K562 (cell line): ENCODE measurements at regions not wholly inside any gene's neighbourhood (a gene's known extent, or its start where the extent isn't known, plus 50 kb on each side); places are given as distances from the start of the nearest gene placed in this dataset.
A peak's percentile ranks its signal among the peaks of the same experiment; 100 is the strongest.

Source experiments
- ATAC-seq: fragments of 200-7000 bp; cut with Tn5 transposase; 3 replicates; pipeline ENCODE4 v1.9.1; 2020; ENCODE audit warnings: moderate library complexity
- BruUV-seq: library from RNA; stranded (reverse); fragments of 400-500 nt; replicated peaks from 2 replicates; lab custom pipeline; 2021; lab: Mats Ljungman, UMichigan
- CTCF ChIA-PET: fragments of 300-600 bp; formaldehyde crosslinking; extraction: SDS; loops from one replicate; lab custom pipeline; 2021; ENCODE audit warnings: low intra/inter-chr PET ratio; lab: Yijun Ruan, JAX
- POLR2A ChIA-PET: fragments of 300-600, 350-650 bp; sonication (Branson Sonifier 250); formaldehyde crosslinking; extraction: SDS; loops from one replicate; lab custom pipeline; 2021; ENCODE audit warnings: antibody characterized with exemption, inconsistent platforms; lab: Yijun Ruan, JAX
- DNase-seq, 4 experiments: peaks; one replicate each; pipeline versions ENCODE4 v3.0.0 to v3.0.0-alpha.2; 2011 to 2018; ENCODE audit warnings: low spot score in 3 of 4, mixed read lengths in 3 of 4; ENCODE audit errors: extremely low read depth in 1 of 4
- FAIRE-seq: peaks from 2 replicates; lab custom pipeline; 2011; peaks lifted over from hg19 to GRCh38; lab: Jason Lieb, UNC
- H2AFZ ChIP-seq: 2 replicates; pipeline ENCODE4 v1.6.0; 2011; ENCODE audit warnings: low read depth, low read length, control low read depth, inconsistent platforms
- H3K27ac ChIP-seq: fragments of 200-600 bp; 3 replicates; pipeline ENCODE4 v1.8.0; 2011; ENCODE audit warnings: low read depth, mild to moderate bottlenecking, control low read depth, inconsistent platforms, low read length, moderate library complexity, mixed read lengths; ENCODE audit errors: extremely low read depth
- H3K27me3 ChIP-seq, 2 experiments: fragments of 300-600 bp in 1 of 2; 2 replicates in 1 of 2; 3 replicates in 1 of 2; pipeline versions ENCODE4 v1.6.0 to v1.8.0; 2011; ENCODE audit warnings: inconsistent platforms in 2 of 2, low read length in 2 of 2, mild to moderate bottlenecking in 1 of 2, mixed read lengths in 1 of 2, moderate library complexity in 1 of 2; ENCODE audit not compliant: control insufficient read depth in 2 of 2, insufficient read depth in 2 of 2
- H3K36me3 ChIP-seq: fragments of 300-600 bp; 3 replicates; pipeline ENCODE4 v1.8.0; 2011; ENCODE audit warnings: mild to moderate bottlenecking, low read length, inconsistent platforms; ENCODE audit not compliant: control insufficient read depth, insufficient read depth
- H3K4me1 ChIP-seq, 2 experiments: fragments of 200-600 bp in 1 of 2; replicated peaks in 1 of 2; 2 replicates in 1 of 2; 3 replicates in 1 of 2; pipeline versions ENCODE4 v1.5.1 to v1.8.0; 2011; ENCODE audit warnings: inconsistent platforms in 2 of 2, low read length in 2 of 2, mild to moderate bottlenecking in 1 of 2, mixed read lengths in 1 of 2, moderate library complexity in 1 of 2; ENCODE audit not compliant: control insufficient read depth in 2 of 2, insufficient read depth in 2 of 2
- H3K4me2 ChIP-seq: 2 replicates; pipeline ENCODE4 v1.6.1; 2011; ENCODE audit warnings: low read length, control low read depth, inconsistent platforms, mixed read lengths; ENCODE audit not compliant: insufficient read depth
- H3K4me3 ChIP-seq: fragments of 200-600 bp; sonication (generic), shearing (Covaris generic); 2 replicates; pipeline ENCODE4 v1.5.1; 2016; ENCODE audit warnings: control low read depth, inconsistent platforms
- H3K79me2 ChIP-seq: fragments of 200-600 bp; 3 replicates; pipeline ENCODE4 v1.8.0; 2011; ENCODE audit warnings: low read length, inconsistent platforms; ENCODE audit not compliant: control insufficient read depth, insufficient read depth
- H3K9ac ChIP-seq, 2 experiments: 2 replicates each; pipeline versions ENCODE4 v1.6.0 to v1.6.1; 2011; ENCODE audit warnings: low read depth in 2 of 2, low read length in 2 of 2, control low read depth in 1 of 2, inconsistent platforms in 1 of 2, mild to moderate bottlenecking in 1 of 2, mixed read lengths in 1 of 2; ENCODE audit not compliant: insufficient read depth in 1 of 2
- H3K9me1 ChIP-seq: one replicate; pipeline ENCODE4 v1.6.0; 2011; ENCODE audit warnings: inconsistent platforms, mild to moderate bottlenecking, low read length, moderate library complexity; ENCODE audit not compliant: control insufficient read depth, insufficient read depth
- H3K9me3 ChIP-seq: replicated peaks from 2 replicates; pipeline ENCODE4 v1.5.1; 2011; ENCODE audit warnings: low read depth, low read length, inconsistent platforms; ENCODE audit not compliant: control insufficient read depth, insufficient read depth
- H4K20me1 ChIP-seq: replicated peaks from 2 replicates; pipeline ENCODE4 v1.6.1; 2011; ENCODE audit warnings: low read length, inconsistent platforms, mixed read lengths; ENCODE audit not compliant: control insufficient read depth, insufficient read depth
- ETV1 ChIP-seq: fragments of 450-650 bp; conservative IDR thresholded peaks from 2 replicates; pipeline ENCODE4 v1.6.1; 2016; ENCODE audit warnings: missing genetic modification characterization, control low read depth, low read depth, missing compliant biosample characterization
- FOSL1 ChIP-seq: fragments of 200-800 bp; sonication (Bioruptor generic); conservative IDR thresholded peaks from 2 replicates; pipeline ENCODE4 v1.6.1; 2016; ENCODE audit warnings: missing genetic modification characterization, missing compliant biosample characterization
- GTF2E2 ChIP-seq: fragments of 200-800 bp; sonication (Bioruptor generic); IDR thresholded peaks from 2 replicates; pipeline ENCODE4 v1.6.1; 2016; ENCODE audit warnings: missing genetic modification characterization, missing compliant biosample characterization
- JUND ChIP-seq, 2 experiments: IDR thresholded peaks; 2 replicates in 1 of 2; 3 replicates in 1 of 2; pipeline ENCODE4 v1.6.1; 2011; ENCODE audit warnings: borderline replicate concordance in 2 of 2, low read depth in 2 of 2, low read length in 2 of 2, improper control_type of control experiment in 1 of 2, missing biosample characterization in 1 of 2, missing genetic modification characterization in 1 of 2, missing genetic modification reagents in 1 of 2
- PURB ChIP-seq: sonication (generic); formaldehyde crosslinking; IDR thresholded peaks from 2 replicates; pipeline ENCODE4 v1.9.0; 2021; ENCODE audit warnings: low read depth, mild to moderate bottlenecking, missing genetic modification reagents
- SNRNP70 ChIP-seq: fragments of 200-400 bp; formaldehyde crosslinking; optimal IDR thresholded peaks from 2 replicates; pipeline ENCODE3; 2017; ENCODE audit warnings: low read depth, low read length
- XRCC5 ChIP-seq: fragments of 200-400 bp; formaldehyde crosslinking; IDR thresholded peaks from 2 replicates; pipeline ENCODE4 v1.6.1; 2017; ENCODE audit warnings: low read depth, mild to moderate bottlenecking, low read length
- ZNF23 ChIP-seq: fragments of 250-450 bp; sonication (Bioruptor Pico); IDR thresholded peaks from 2 replicates; pipeline ENCODE4 v1.4.0; 2020; ENCODE audit warnings: mild to moderate bottlenecking
- WGBS: fragments of 100-300 bp; shearing (Covaris generic); methylation state at CpG from one replicate; pipeline ENCODE4 v1.1.6; 2016; ENCODE audit warnings: low coverage, mixed read lengths; ENCODE audit not compliant: insufficient coverage; ENCODE audit errors: missing lambda C conversion rate; 5-methylcytosine and 5-hydroxymethylcytosine counted together
- in situ Hi-C: fragments of 300-500 bp; cut with MboI; formaldehyde crosslinking; loops from 4 replicates; pipeline ENCODE4 v1.15.0; 2018; ENCODE audit warnings: inconsistent platforms, mixed read lengths
- intact Hi-C: fragments of 100-400 bp; cut with micrococcal nuclease; formaldehyde crosslinking; loops from 2 replicates; pipeline ENCODE4 v1.14.2; 2022
- TF ChIP-seq, protein P1 (sequence below): fragments of 250-450 bp; sonication (Bioruptor Pico); IDR thresholded peaks from 2 replicates; pipeline ENCODE4 v1.4.0; 2020; ENCODE audit warnings: mild to moderate bottlenecking, moderate library complexity
- TF ChIP-seq, protein P2 (sequence below): fragments of 450-650 bp; IDR thresholded peaks from one replicate; pipeline ENCODE4 v1.6.1; 2018; ENCODE audit warnings: mild to moderate bottlenecking, moderate library complexity; ENCODE audit not compliant: partially characterized antibody
- TF ChIP-seq, protein P3 (sequence below): IDR thresholded peaks from 3 replicates; pipeline ENCODE4 v1.6.1; 2011; ENCODE audit warnings: borderline replicate concordance, mild to moderate bottlenecking; ENCODE audit not compliant: insufficient read length, insufficient read depth

DNA sequence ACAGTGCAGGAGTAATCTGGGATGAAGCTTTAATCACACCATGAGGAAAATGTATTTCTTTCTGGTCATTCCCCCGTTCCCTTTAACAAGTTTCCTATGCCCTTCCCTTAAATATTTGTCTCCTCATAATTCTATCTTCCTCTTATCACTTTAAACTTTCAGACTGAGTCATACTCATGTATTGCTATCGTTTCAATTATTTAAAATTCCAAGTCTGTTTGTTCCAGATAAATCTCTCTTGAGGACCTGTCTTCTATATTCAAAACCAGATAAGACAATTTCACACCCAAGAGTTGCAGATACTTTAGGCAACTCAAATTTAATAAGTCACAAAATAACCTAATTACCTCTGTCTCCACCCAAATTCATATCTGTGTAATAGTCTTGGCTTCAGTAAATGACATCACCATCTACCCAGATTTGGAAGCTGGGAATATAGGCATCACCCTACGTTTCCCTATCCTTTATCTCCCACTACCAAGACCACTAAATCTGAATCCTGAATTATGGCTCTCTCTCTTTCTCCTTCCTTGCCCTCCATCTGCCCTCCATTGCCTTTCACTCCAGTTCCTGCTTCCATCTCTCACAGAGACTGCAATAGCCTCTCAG lies 220.1 kb downstream of the PYDC2 start:
- no peak for DNase-seq
- H3K36me3 ChIP-seq, result no peaks in the 10 kb centered on the region
- H3K27me3 ChIP-seq, result no peaks in the 10 kb centered on the region
- no peaks in the 10 kb centered on the region for H3K9me1 ChIP-seq
- H3K79me2 ChIP-seq, result no peaks in the 10 kb centered on the region
- no peak overlapping the region for H3K4me2 ChIP-seq
- WGBS, result 2% methylated on average over 3 of the region's 3 CpGs
- no peak overlapping the region for H3K27ac ChIP-seq
- no peak for FAIRE-seq
- no peak overlapping the region for H3K4me3 ChIP-seq
- no peak for ATAC-seq
- no peak overlapping the region for H3K9ac ChIP-seq
- intact Hi-C loops (no loop called here), in situ Hi-C loops (no loop called here)
- ChIA-PET POLR2A (no interaction called here), CTCF (no interaction called here)
- TF ChIP-seq FOSL1 (tag) (peak; percentile 68; the same call in 1 of the 2 replicates), ETV1 (tag) (no peak), XRCC5 (no peak), ZNF23 (CRISPR knock-in tag) (no peak), SNRNP70 (no peak), PURB (CRISPR knock-in tag) (no peak), JUND (IDR thresholded peaks at IDR 0.05; ENCODE audit: borderline replicate concordance, low read depth, low read length) (no peak), JUND (tag; IDR thresholded peaks at IDR 0.05; ENCODE audit: borderline replicate concordance, low read depth, low read length) (peak; percentile 33; the same call in 1 of the 3 replicates), GTF2E2 (tag) (no peak)
- TF ChIP-seq, protein P1, sequence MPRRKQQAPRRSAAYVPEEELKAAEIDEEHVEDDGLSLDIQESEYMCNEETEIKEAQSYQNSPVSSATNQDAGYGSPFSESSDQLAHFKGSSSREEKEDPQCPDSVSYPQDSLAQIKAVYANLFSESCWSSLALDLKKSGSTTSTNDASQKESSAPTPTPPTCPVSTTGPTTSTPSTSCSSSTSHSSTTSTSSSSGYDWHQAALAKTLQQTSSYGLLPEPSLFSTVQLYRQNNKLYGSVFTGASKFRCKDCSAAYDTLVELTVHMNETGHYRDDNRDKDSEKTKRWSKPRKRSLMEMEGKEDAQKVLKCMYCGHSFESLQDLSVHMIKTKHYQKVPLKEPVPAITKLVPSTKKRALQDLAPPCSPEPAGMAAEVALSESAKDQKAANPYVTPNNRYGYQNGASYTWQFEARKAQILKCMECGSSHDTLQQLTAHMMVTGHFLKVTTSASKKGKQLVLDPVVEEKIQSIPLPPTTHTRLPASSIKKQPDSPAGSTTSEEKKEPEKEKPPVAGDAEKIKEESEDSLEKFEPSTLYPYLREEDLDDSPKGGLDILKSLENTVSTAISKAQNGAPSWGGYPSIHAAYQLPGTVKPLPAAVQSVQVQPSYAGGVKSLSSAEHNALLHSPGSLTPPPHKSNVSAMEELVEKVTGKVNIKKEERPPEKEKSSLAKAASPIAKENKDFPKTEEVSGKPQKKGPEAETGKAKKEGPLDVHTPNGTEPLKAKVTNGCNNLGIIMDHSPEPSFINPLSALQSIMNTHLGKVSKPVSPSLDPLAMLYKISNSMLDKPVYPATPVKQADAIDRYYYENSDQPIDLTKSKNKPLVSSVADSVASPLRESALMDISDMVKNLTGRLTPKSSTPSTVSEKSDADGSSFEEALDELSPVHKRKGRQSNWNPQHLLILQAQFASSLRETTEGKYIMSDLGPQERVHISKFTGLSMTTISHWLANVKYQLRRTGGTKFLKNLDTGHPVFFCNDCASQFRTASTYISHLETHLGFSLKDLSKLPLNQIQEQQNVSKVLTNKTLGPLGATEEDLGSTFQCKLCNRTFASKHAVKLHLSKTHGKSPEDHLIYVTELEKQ (CRISPR knock-in tag), result no peak
- TF ChIP-seq, protein P2, sequence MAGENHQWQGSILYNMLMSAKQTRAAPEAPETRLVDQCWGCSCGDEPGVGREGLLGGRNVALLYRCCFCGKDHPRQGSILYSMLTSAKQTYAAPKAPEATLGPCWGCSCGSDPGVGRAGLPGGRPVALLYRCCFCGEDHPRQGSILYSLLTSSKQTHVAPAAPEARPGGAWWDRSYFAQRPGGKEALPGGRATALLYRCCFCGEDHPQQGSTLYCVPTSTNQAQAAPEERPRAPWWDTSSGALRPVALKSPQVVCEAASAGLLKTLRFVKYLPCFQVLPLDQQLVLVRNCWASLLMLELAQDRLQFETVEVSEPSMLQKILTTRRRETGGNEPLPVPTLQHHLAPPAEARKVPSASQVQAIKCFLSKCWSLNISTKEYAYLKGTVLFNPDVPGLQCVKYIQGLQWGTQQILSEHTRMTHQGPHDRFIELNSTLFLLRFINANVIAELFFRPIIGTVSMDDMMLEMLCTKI, result no peak
- TF ChIP-seq, protein P3, sequence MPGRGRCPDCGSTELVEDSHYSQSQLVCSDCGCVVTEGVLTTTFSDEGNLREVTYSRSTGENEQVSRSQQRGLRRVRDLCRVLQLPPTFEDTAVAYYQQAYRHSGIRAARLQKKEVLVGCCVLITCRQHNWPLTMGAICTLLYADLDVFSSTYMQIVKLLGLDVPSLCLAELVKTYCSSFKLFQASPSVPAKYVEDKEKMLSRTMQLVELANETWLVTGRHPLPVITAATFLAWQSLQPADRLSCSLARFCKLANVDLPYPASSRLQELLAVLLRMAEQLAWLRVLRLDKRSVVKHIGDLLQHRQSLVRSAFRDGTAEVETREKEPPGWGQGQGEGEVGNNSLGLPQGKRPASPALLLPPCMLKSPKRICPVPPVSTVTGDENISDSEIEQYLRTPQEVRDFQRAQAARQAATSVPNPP, result no peak
- H3K9me3 ChIP-seq, result no peaks in the 10 kb centered on the region
- no TSS peak for BruUV-seq
- no peaks in the 10 kb centered on the region for H3K4me1 ChIP-seq
- no peak overlapping the region for H2AFZ ChIP-seq
- H4K20me1 ChIP-seq, result no peaks in the 10 kb centered on the region
